GM18517 (cell line): ENCODE measurements at regions not wholly inside any gene's neighbourhood (a gene's known extent, or its start where the extent isn't known, plus 50 kb on each side); places are given as distances from the start of the nearest gene placed in this dataset.

ENCODE experiments used
- ATAC-seq: cut with Tn5 transposase; IDR thresholded peaks from one replicate; pipeline ENCODE4 v1.9.1; 2021; ENCODE audit warnings: mild to moderate bottlenecking, moderate library complexity; ENCODE audit not compliant: unreplicated experiment

GRCh38 chr15:39135989-39136388 is 444.9 kb upstream of the THBS1 start:
- no peak for ATAC-seq

GRCh38 chr15:39139431-39140059 is 441.3 kb upstream of the THBS1 start:
- ATAC-seq = no peak

GRCh38 chr15:39140060-39140604 is 440.7 kb upstream of the THBS1 start:
- no peak for ATAC-seq

- no peak for ATAC-seq
Measured at GRCh38 chr15:39142500-39142899, 438.4 kb upstream of the THBS1 start.

GRCh38 chr15:39143479-39143878 is 437.4 kb upstream of the THBS1 start:
- no peak for ATAC-seq

GRCh38 chr15:39144051-39144450 is 436.8 kb upstream of the THBS1 start:
- no peak for ATAC-seq

GRCh38 chr15:39144613-39145499 is 436.0 kb upstream of the THBS1 start:
- ATAC-seq = no peak

GRCh38 chr15:39145854-39146625 is 434.8 kb upstream of the THBS1 start:
- ATAC-seq = no peak

- ATAC-seq = no peak
Measured at GRCh38 chr15:39149636-39150150, 431.2 kb upstream of the THBS1 start.

GRCh38 chr15:39151545-39151944 is 429.3 kb upstream of the THBS1 start:
- no peak for ATAC-seq

- ATAC-seq = no peak
Measured at GRCh38 chr15:39153058-39153714, 427.7 kb upstream of the THBS1 start.

GRCh38 chr15:39153716-39154115 is 427.2 kb upstream of the THBS1 start:
- ATAC-seq = no peak

GRCh38 chr15:39154227-39154638 is 426.6 kb upstream of the THBS1 start:
- no peak for ATAC-seq

- no peak for ATAC-seq
Measured at GRCh38 chr15:39154776-39155175, 426.1 kb upstream of the THBS1 start.

- ATAC-seq = no peak
Measured at GRCh38 chr15:39156166-39156565, 424.7 kb upstream of the THBS1 start.

GRCh38 chr15:39156646-39157250 is 424.1 kb upstream of the THBS1 start:
- no peak for ATAC-seq

- ATAC-seq = no peak
Measured at GRCh38 chr15:39157882-39158281, 423.0 kb upstream of the THBS1 start.

GRCh38 chr15:39159833-39160232 is 421.0 kb upstream of the THBS1 start:
- no peak for ATAC-seq

- no peak for ATAC-seq
Measured at GRCh38 chr15:39161096-39161495, 419.8 kb upstream of the THBS1 start.
